ENCODE measurements at regions not wholly inside any gene's neighbourhood (a gene's known extent, or its start where the extent isn't known, plus 50 kb on each side); places are given as distances from the start of the nearest gene placed in this dataset.

GRCh38 chr3:72145506-72146380 is 360.8 kb upstream of the PROK2 start:
- H3K27me3 ChIP-seq (ENCODE audit: control insufficient read depth, insufficient read depth, low read length, poor library complexity, severe bottlenecking): no peaks in the 10 kb centered on the region
- WGBS, 2 experiments: 74 to 77% methylated on average over 11 to 12 of the region's 12 CpGs
- no peak overlapping the region for H3K27ac ChIP-seq (ENCODE audit: insufficient read depth, low read depth, low read length, poor library complexity, severe bottlenecking)
- no peaks in the 10 kb centered on the region for H3K36me3 ChIP-seq (ENCODE audit: control insufficient read depth, insufficient read depth, low read length)
- H3K4me1 ChIP-seq (ENCODE audit: control insufficient read depth, insufficient read depth, low read length): peaks cover 9% of the 10 kb centered on the region
- H3K4me3 ChIP-seq (ENCODE audit: insufficient read depth, low read depth, low read length): no peak overlapping the region
- no peaks in the 10 kb centered on the region for H3K9me3 ChIP-seq (ENCODE audit: control insufficient read depth, low read length)

GRCh38 chr3:72144773-72145505 is 360.0 kb upstream of the PROK2 start:
- Histone ChIP-seq H3K27ac (ENCODE audit: insufficient read depth, low read depth, low read length, poor library complexity, severe bottlenecking) (no peak overlapping the region), H3K4me1 (ENCODE audit: control insufficient read depth, insufficient read depth, low read length) (peaks cover 9% of the 10 kb centered on the region), H3K4me3 (ENCODE audit: insufficient read depth, low read depth, low read length) (no peak overlapping the region), H3K9me3 (ENCODE audit: control insufficient read depth, low read length) (no peaks in the 10 kb centered on the region), H3K36me3 (ENCODE audit: control insufficient read depth, insufficient read depth, low read length) (no peaks in the 10 kb centered on the region), H3K27me3 (ENCODE audit: control insufficient read depth, insufficient read depth, low read length, poor library complexity, severe bottlenecking) (no peaks in the 10 kb centered on the region)
- 88 to 92% methylated on average over 9 of the region's 10 CpGs for WGBS, 2 experiments

DNA sequence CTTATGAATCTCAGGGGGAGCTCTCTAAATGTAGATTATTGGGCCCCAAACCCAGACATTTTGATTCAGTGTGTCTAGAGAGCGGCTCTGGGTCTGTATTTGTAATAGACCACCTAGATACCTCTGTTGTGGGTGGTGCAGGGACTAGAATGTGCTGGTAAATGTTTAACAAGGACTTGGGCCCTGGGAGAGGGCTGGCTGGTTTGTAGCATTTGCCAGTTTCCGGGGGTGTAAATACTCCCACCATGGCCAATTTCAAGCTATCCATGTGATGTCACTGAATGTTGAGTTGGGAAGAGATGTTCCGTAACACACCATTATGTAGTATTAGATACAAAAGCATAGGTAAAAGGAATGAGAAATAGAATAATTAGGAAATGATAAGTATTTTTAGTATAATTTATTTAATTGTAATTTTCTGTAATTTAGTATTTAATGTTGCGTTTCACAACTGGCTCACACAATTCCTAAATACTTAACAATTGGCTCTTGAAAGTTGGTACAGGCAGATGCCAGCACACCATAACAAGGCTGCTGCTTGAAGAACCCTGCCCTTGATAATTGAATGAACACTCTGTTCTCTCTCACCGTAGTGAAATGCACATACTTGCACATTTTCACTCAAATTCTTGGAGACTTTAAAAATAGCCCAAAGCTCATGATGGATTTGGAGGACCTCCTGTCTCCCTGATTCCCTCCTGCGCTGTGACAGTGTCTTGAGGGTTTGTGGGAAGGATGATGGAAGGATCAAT is 359.2 kb upstream of the PROK2 start:
- 81 to 99% methylated on average over 5 to 6 of the region's 6 CpGs for WGBS, 2 experiments
- Histone ChIP-seq H3K9me3 (ENCODE audit: control insufficient read depth, low read length) (no peaks in the 10 kb centered on the region), H3K4me3 (ENCODE audit: insufficient read depth, low read depth, low read length) (no peak overlapping the region), H3K36me3 (ENCODE audit: control insufficient read depth, insufficient read depth, low read length) (no peaks in the 10 kb centered on the region), H3K27ac (ENCODE audit: insufficient read depth, low read depth, low read length, poor library complexity, severe bottlenecking) (no peak overlapping the region), H3K27me3 (ENCODE audit: control insufficient read depth, insufficient read depth, low read length, poor library complexity, severe bottlenecking) (no peaks in the 10 kb centered on the region), H3K4me1 (ENCODE audit: control insufficient read depth, insufficient read depth, low read length) (peaks cover 9% of the 10 kb centered on the region)

- H3K27ac ChIP-seq (ENCODE audit: insufficient read depth, low read depth, low read length, poor library complexity, severe bottlenecking): no peak overlapping the region
- no peaks in the 10 kb centered on the region for H3K36me3 ChIP-seq (ENCODE audit: control insufficient read depth, insufficient read depth, low read length)
- peaks cover 9% of the 10 kb centered on the region for H3K4me1 ChIP-seq (ENCODE audit: control insufficient read depth, insufficient read depth, low read length)
- H3K4me3 ChIP-seq (ENCODE audit: insufficient read depth, low read depth, low read length): no peak overlapping the region
- WGBS, 2 experiments: 95 to 96% methylated on average over 6 of the region's 7 CpGs
- no peaks in the 10 kb centered on the region for H3K9me3 ChIP-seq (ENCODE audit: control insufficient read depth, low read length)
- no peaks in the 10 kb centered on the region for H3K27me3 ChIP-seq (ENCODE audit: control insufficient read depth, insufficient read depth, low read length, poor library complexity, severe bottlenecking)
Observed at GRCh38 chr3:72143322-72143721, 358.4 kb upstream of the PROK2 start.

- WGBS, 2 experiments: 92 to 98% methylated on average over 1 of the region's 1 CpG
- Histone ChIP-seq H3K36me3 (ENCODE audit: control insufficient read depth, insufficient read depth, low read length) (no peaks in the 10 kb centered on the region), H3K27ac (ENCODE audit: insufficient read depth, low read depth, low read length, poor library complexity, severe bottlenecking) (no peak overlapping the region), H3K9me3 (ENCODE audit: control insufficient read depth, low read length) (no peaks in the 10 kb centered on the region), H3K27me3 (ENCODE audit: control insufficient read depth, insufficient read depth, low read length, poor library complexity, severe bottlenecking) (no peaks in the 10 kb centered on the region), H3K4me1 (ENCODE audit: control insufficient read depth, insufficient read depth, low read length) (peaks cover 9% of the 10 kb centered on the region), H3K4me3 (ENCODE audit: insufficient read depth, low read depth, low read length) (no peak overlapping the region)
Observed at GRCh38 chr3:72142028-72142427, 357.1 kb upstream of the PROK2 start.

DNA sequence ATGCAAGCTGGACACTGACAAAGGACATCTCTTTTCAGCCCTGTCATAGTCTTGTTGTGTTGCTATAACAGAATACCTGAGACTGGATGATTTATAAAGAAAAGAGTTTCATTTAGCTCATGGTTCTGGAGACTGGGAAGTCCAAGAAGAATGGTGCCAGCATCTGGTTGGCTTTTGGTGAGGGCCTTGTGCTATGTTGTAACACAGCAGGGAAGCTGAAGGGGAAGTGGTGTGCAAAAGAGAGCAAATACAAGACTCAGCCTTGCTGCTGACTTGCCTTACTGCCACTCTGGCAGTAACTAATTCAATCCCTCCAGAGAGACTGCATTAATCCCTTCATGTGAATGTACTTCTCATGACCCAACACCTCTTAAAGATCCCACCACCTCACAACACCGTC is 356.3 kb upstream of the PROK2 start:
- H3K4me1 ChIP-seq (ENCODE audit: control insufficient read depth, insufficient read depth, low read length): peaks cover 9% of the 10 kb centered on the region
- no peak overlapping the region for H3K27ac ChIP-seq (ENCODE audit: insufficient read depth, low read depth, low read length, poor library complexity, severe bottlenecking)
- 76 to 89% methylated on average over 1 of the region's 1 CpG for WGBS, 2 experiments
- H3K27me3 ChIP-seq (ENCODE audit: control insufficient read depth, insufficient read depth, low read length, poor library complexity, severe bottlenecking): no peaks in the 10 kb centered on the region
- no peak overlapping the region for H3K4me3 ChIP-seq (ENCODE audit: insufficient read depth, low read depth, low read length)
- H3K9me3 ChIP-seq (ENCODE audit: control insufficient read depth, low read length): no peaks in the 10 kb centered on the region
- no peaks in the 10 kb centered on the region for H3K36me3 ChIP-seq (ENCODE audit: control insufficient read depth, insufficient read depth, low read length)

GRCh38 chr3:72139316-72139715 is 354.4 kb upstream of the PROK2 start:
- no peaks in the 10 kb centered on the region for H3K4me1 ChIP-seq (ENCODE audit: control insufficient read depth, insufficient read depth, low read length)
- no peak overlapping the region for H3K27ac ChIP-seq (ENCODE audit: insufficient read depth, low read depth, low read length, poor library complexity, severe bottlenecking)
- H3K4me3 ChIP-seq (ENCODE audit: insufficient read depth, low read depth, low read length): no peak overlapping the region
- H3K9me3 ChIP-seq (ENCODE audit: control insufficient read depth, low read length): no peaks in the 10 kb centered on the region
- no peaks in the 10 kb centered on the region for H3K36me3 ChIP-seq (ENCODE audit: control insufficient read depth, insufficient read depth, low read length)
- H3K27me3 ChIP-seq (ENCODE audit: control insufficient read depth, insufficient read depth, low read length, poor library complexity, severe bottlenecking): no peaks in the 10 kb centered on the region
- WGBS, 2 experiments: 87 to 91% methylated on average over 2 of the region's 2 CpGs

DNA sequence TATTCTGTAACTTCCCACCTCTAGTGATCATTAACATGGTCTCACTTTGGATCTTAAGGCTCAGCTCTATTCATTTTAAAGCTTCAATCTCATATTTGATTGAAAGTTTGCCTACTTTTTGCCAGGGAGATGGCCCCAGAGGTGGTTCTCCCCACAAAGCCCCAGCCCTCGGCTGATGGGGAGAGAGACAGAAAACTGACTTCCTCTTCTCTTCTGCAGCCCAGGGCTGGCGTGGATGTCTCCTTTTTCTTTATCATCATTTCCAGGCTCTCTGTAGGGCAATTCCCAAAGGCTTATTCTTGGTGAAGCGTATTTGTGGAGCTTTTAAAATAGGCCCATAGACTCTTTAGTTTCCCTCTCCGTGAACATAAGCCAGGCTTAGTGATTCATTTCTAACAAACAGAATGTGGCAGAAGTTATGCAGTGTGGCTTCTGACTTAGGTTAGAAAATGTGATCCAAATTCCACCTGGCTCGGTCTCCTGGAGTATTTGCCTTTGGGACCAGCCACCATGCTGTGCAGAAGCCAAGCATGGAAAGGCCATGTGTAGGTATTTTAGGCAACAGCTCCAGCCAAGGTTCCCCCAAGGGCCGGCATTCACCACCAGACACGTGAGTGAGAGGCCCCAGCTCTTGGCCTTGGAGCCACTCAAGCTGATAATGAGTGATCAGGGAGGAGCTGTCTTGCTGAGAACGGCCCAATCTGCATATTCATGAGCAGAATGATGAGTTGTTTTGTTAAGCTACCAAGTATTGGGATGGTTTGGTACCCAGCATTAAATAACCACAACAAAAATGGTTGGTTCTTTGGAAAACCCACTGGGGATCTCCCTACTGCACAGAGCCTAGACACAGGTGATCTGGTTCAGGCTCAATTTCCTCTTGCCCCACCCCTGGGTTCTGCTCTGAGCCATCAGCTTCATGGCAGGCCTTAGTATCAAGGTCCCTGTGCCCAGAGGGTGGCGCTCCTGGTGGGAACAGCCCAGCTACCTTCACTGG is 353.2 kb upstream of the PROK2 start:
- H3K27me3 ChIP-seq (ENCODE audit: control insufficient read depth, insufficient read depth, low read length, poor library complexity, severe bottlenecking): no peaks in the 10 kb centered on the region
- H3K4me1 ChIP-seq (ENCODE audit: control insufficient read depth, insufficient read depth, low read length): no peaks in the 10 kb centered on the region
- no peak overlapping the region for H3K27ac ChIP-seq (ENCODE audit: insufficient read depth, low read depth, low read length, poor library complexity, severe bottlenecking)
- no peak overlapping the region for H3K4me3 ChIP-seq (ENCODE audit: insufficient read depth, low read depth, low read length)
- WGBS, 2 experiments: 90% methylated on average over 9 of the region's 9 CpGs
- no peaks in the 10 kb centered on the region for H3K9me3 ChIP-seq (ENCODE audit: control insufficient read depth, low read length)
- H3K36me3 ChIP-seq (ENCODE audit: control insufficient read depth, insufficient read depth, low read length): no peaks in the 10 kb centered on the region

GRCh38 chr3:72135636-72136035 is 350.7 kb upstream of the PROK2 start:
- H3K27ac ChIP-seq (ENCODE audit: insufficient read depth, low read depth, low read length, poor library complexity, severe bottlenecking): no peak overlapping the region
- no peaks in the 10 kb centered on the region for H3K27me3 ChIP-seq (ENCODE audit: control insufficient read depth, insufficient read depth, low read length, poor library complexity, severe bottlenecking)
- no peak overlapping the region for H3K4me3 ChIP-seq (ENCODE audit: insufficient read depth, low read depth, low read length)
- H3K9me3 ChIP-seq (ENCODE audit: control insufficient read depth, low read length): no peaks in the 10 kb centered on the region
- no peaks in the 10 kb centered on the region for H3K4me1 ChIP-seq (ENCODE audit: control insufficient read depth, insufficient read depth, low read length)
- WGBS, 2 experiments: 85 to 91% methylated on average over 5 of the region's 5 CpGs
- no peaks in the 10 kb centered on the region for H3K36me3 ChIP-seq (ENCODE audit: control insufficient read depth, insufficient read depth, low read length)
